IMR-90 (cell line): ENCODE measurements at regions not wholly inside any gene's neighbourhood (a gene's known extent, or its start where the extent isn't known, plus 50 kb on each side); places are given as distances from the start of the nearest gene placed in this dataset.
A peak's percentile ranks its signal among the peaks of the same experiment; 100 is the strongest.

Experiments
- ATAC-seq: fragments of 200-7000 bp; cut with Tn5 transposase; 2 replicates; pipeline ENCODE4 v1.9.1; 2020; ENCODE audit warnings: low read depth, mild to moderate bottlenecking, moderate library complexity
- BruUV-seq: library from RNA; stranded (reverse); fragments of 400-500 nt; replicated peaks from 2 replicates; lab custom pipeline; 2021; lab: Mats Ljungman, UMichigan
- CTCF ChIA-PET: fragments of 300-600 bp; formaldehyde crosslinking; extraction: SDS; loops from one replicate; lab custom pipeline; 2021; ENCODE audit warnings: antibody characterized with exemption; lab: Yijun Ruan, JAX
- POLR2A ChIA-PET: fragments of 300-600 bp; sonication (Branson Sonifier 250); formaldehyde crosslinking; loops from one replicate; lab custom pipeline; 2022; ENCODE audit warnings: antibody characterized with exemption; ENCODE audit not compliant: unreplicated experiment; lab: Charles Lee
- DNase-seq: peaks from one replicate; pipeline ENCODE4 v3.0.0; 2013
- H2AFZ ChIP-seq: replicated peaks from 2 replicates; pipeline ENCODE3; 2013; ENCODE audit warnings: low read length, mild to moderate bottlenecking; ENCODE audit not compliant: poor library complexity
- H2AK5ac ChIP-seq: 2 replicates; pipeline ENCODE4 v1.6.1; 2013; ENCODE audit warnings: low read depth, low read length, inconsistent platforms
- H2AK9ac ChIP-seq: replicated peaks from 2 replicates; pipeline ENCODE3; 2013; ENCODE audit warnings: mild to moderate bottlenecking, low read depth, low read length, moderate library complexity; ENCODE audit not compliant: poor library complexity
- H2BK120ac ChIP-seq: 2 replicates; pipeline ENCODE4 v1.6.1; 2013; ENCODE audit warnings: low read depth, low read length, inconsistent platforms
- H2BK15ac ChIP-seq: 3 replicates; pipeline ENCODE4 v1.6.1; 2013; ENCODE audit warnings: low read depth, low read length, inconsistent platforms
- H2BK20ac ChIP-seq: 2 replicates; pipeline ENCODE4 v1.6.1; 2013; ENCODE audit warnings: low read depth, mild to moderate bottlenecking, inconsistent platforms, low read length, moderate library complexity
- H2BK5ac ChIP-seq: 2 replicates; pipeline ENCODE4 v1.6.1; 2013; ENCODE audit warnings: mild to moderate bottlenecking, low read depth, low read length, inconsistent platforms; ENCODE audit not compliant: poor library complexity, severe bottlenecking
- H3K14ac ChIP-seq: replicated peaks from 2 replicates; pipeline ENCODE4 v1.6.1; 2013; ENCODE audit warnings: low read depth, low read length, inconsistent platforms
- H3K18ac ChIP-seq: 2 replicates; pipeline ENCODE4 v1.6.1; 2013; ENCODE audit warnings: low read depth, low read length, control low read depth
- H3K23ac ChIP-seq: 2 replicates; pipeline ENCODE4 v1.6.1; 2013; ENCODE audit warnings: low read depth, low read length, inconsistent platforms
- H3K27ac ChIP-seq: 2 replicates; pipeline ENCODE4 v1.5.1; 2013; ENCODE audit warnings: mild to moderate bottlenecking, control low read depth, low read length; ENCODE audit not compliant: insufficient read depth
- H3K27me3 ChIP-seq: 2 replicates; pipeline ENCODE4 v1.6.1; 2013; ENCODE audit warnings: low read length; ENCODE audit not compliant: control insufficient read depth, insufficient read depth
- H3K36me3 ChIP-seq: 2 replicates; pipeline ENCODE4 v1.6.1; 2013; ENCODE audit warnings: low read length, mixed read lengths; ENCODE audit not compliant: control insufficient read depth, insufficient read depth
- H3K4ac ChIP-seq: 2 replicates; pipeline ENCODE4 v1.6.1; 2013; ENCODE audit warnings: low read depth, low read length, inconsistent platforms
- H3K4me1 ChIP-seq: 2 replicates; pipeline ENCODE4 v1.6.1; 2013; ENCODE audit warnings: low read length, mixed read lengths; ENCODE audit not compliant: control insufficient read depth, insufficient read depth
- H3K4me2 ChIP-seq: 2 replicates; pipeline ENCODE4 v1.6.1; 2013; ENCODE audit warnings: low read depth, mild to moderate bottlenecking, control low read depth, low read length, moderate library complexity
- H3K4me3 ChIP-seq: 2 replicates; pipeline ENCODE4 v1.5.1; 2013; ENCODE audit warnings: low read depth, mild to moderate bottlenecking, control low read depth, low read length, moderate library complexity; ENCODE audit not compliant: insufficient read depth
- H3K56ac ChIP-seq: 2 replicates; pipeline ENCODE4 v1.6.1; 2013; ENCODE audit warnings: low read length, inconsistent platforms; ENCODE audit not compliant: insufficient read depth; ENCODE audit errors: extremely low read depth
- H3K79me1 ChIP-seq, 2 experiments: 2 replicates each; pipeline ENCODE4 v1.6.1; 2013; ENCODE audit warnings: low read length in 2 of 2, inconsistent platforms in 1 of 2, low read depth in 1 of 2
- H3K9ac ChIP-seq: 2 replicates; pipeline ENCODE4 v1.6.1; 2013; ENCODE audit warnings: low read depth, low read length, control low read depth
- H3K9me1 ChIP-seq: 2 replicates; pipeline ENCODE4 v1.6.1; 2013; ENCODE audit warnings: low read length, inconsistent platforms; ENCODE audit not compliant: insufficient read depth
- H3K9me3 ChIP-seq: 2 replicates; pipeline ENCODE4 v1.6.1; 2013; ENCODE audit warnings: low read length; ENCODE audit not compliant: control insufficient read depth, insufficient read depth
- H4K20me1 ChIP-seq: 2 replicates; pipeline ENCODE4 v1.6.1; 2013; ENCODE audit warnings: low read length, inconsistent platforms; ENCODE audit not compliant: insufficient read depth
- H4K5ac ChIP-seq: 2 replicates; pipeline ENCODE4 v1.6.1; 2013; ENCODE audit warnings: mild to moderate bottlenecking, low read depth, low read length, control low read depth
- H4K8ac ChIP-seq, 2 experiments: 2 replicates each; pipeline ENCODE4 v1.6.1; 2013; ENCODE audit warnings: low read depth in 2 of 2, low read length in 2 of 2, control low read depth in 1 of 2, inconsistent platforms in 1 of 2
- H4K91ac ChIP-seq: 2 replicates; pipeline ENCODE4 v1.6.1; 2013; ENCODE audit warnings: low read depth, low read length, inconsistent platforms; ENCODE audit not compliant: insufficient read depth
- BHLHE40 ChIP-seq: fragments of 150-350 bp; IDR thresholded peaks from 2 replicates; pipeline ENCODE4 v1.6.1; 2016; ENCODE audit warnings: mild to moderate bottlenecking, low read depth, low read length
- CEBPB ChIP-seq: IDR thresholded peaks from 2 replicates; pipeline ENCODE4 v1.6.1; 2012; ENCODE audit warnings: low read depth, low read length, improper control_type of control experiment
- CHD1 ChIP-seq: IDR thresholded peaks from 2 replicates; pipeline ENCODE4 v1.6.1; 2012; ENCODE audit warnings: low read depth, low read length, improper control_type of control experiment
- FOS ChIP-seq: fragments of 150-350 bp; IDR thresholded peaks from 2 replicates; pipeline ENCODE4 v1.6.1; 2016; ENCODE audit warnings: low read depth, low read length
- MAZ ChIP-seq: IDR thresholded peaks from 2 replicates; pipeline ENCODE4 v1.6.1; 2012; ENCODE audit warnings: low read depth, mild to moderate bottlenecking, low read length, improper control_type of control experiment, moderate library complexity, borderline replicate concordance
- NFE2L2 ChIP-seq: fragments of 150-350 bp; IDR thresholded peaks from 2 replicates; pipeline ENCODE4 v1.6.1; 2016; ENCODE audit warnings: low read depth, mild to moderate bottlenecking, low read length
- RAD21 ChIP-seq: IDR thresholded peaks from 2 replicates; pipeline ENCODE4 v1.6.1; 2012; ENCODE audit warnings: low read length, improper control_type of control experiment
- RCOR1 ChIP-seq: IDR thresholded peaks from 2 replicates; pipeline ENCODE4 v1.6.1; 2012; ENCODE audit warnings: mild to moderate bottlenecking, low read length, improper control_type of control experiment; ENCODE audit not compliant: insufficient replicate concordance
- WGBS, 2 experiments: methylation state at CpG; one replicate each; pipeline versions ENCODE4 v1.1.5 to v1.1.7; 2013; ENCODE audit warnings: missing lambda C conversion rate in 2 of 2; ENCODE audit not compliant: insufficient read length in 1 of 2; ENCODE audit errors: extremely low coverage in 2 of 2; 5-methylcytosine and 5-hydroxymethylcytosine counted together
- dilution Hi-C: fragments of 300-500 bp; cut with HindIII; formaldehyde crosslinking; loops from one replicate; pipeline ENCODE4 v1.14.3; 2018; ENCODE audit warnings: low sequenced_read_pairs; ENCODE audit not compliant: unreplicated experiment
- in situ Hi-C: fragments of 300-500 bp; cut with MboI; formaldehyde crosslinking; loops from 3 replicates; pipeline ENCODE4 v1.14.3; 2019; ENCODE audit warnings: low sequenced_read_pairs, inconsistent platforms, mixed read lengths
- intact Hi-C: fragments of 100-400 bp; cut with micrococcal nuclease; formaldehyde crosslinking; loops from 2 replicates; pipeline ENCODE4 v1.10.0; 2022
- TF ChIP-seq, protein P1 (sequence below): fragments of 150-350 bp; IDR thresholded peaks from 2 replicates; pipeline ENCODE4 v1.6.1; 2016; ENCODE audit warnings: low read depth, mild to moderate bottlenecking, low read length, moderate library complexity, borderline replicate concordance
- TF ChIP-seq, protein P2 (sequence below): fragments of 150-350 bp; IDR thresholded peaks from 2 replicates; pipeline ENCODE4 v1.6.1; 2017; ENCODE audit warnings: mild to moderate bottlenecking, antibody characterized with exemption, low read length, low read depth

DNA sequence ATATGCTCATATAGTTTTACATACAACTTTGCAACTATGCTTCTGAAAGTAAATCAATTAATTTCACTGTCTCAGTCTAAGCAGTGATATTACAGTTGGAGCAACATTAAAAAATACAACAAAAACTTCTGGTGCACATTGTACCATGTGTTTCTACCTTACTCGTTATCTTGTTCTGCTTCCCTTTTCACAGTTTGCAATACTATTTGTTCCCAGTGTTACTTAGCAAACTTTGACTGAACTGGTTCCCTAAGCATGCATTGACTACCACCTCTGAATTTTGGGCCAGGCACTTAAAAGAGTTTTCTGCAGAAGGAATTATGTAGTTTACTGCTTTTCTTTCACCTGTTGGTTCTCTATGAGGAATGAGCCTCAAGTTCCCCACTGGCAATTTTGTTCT, 152.7 kb downstream of the SEC61B start:
- Histone ChIP-seq H2BK5ac (no peak overlapping the region), H3K79me1 (no peaks in the 10 kb centered on the region), H3K36me3 (no peaks in the 10 kb centered on the region), H2BK15ac (peak overlapping the region; percentile 41; the same call in 1 of the 3 replicates), H2AK5ac (no peak overlapping the region), H4K5ac (no peak overlapping the region), H3K4me1 (peaks cover 13% of the 10 kb centered on the region), H4K91ac (no peak overlapping the region), H3K14ac (0 out of 2 replicates have a peak overlapping the region, but pooled peaks have one; percentile 10), H3K4me2 (no peak overlapping the region), H2AK9ac (no peak overlapping the region), H3K27me3 (peaks cover 2% of the 10 kb centered on the region), H3K56ac (no peak overlapping the region), H3K27ac (no peak overlapping the region), H3K9ac (no peak overlapping the region), H2AFZ (no peak overlapping the region), H3K18ac (no peak overlapping the region), H3K9me1 (0 out of 2 replicates have a peak, but pooled peaks cover 3% of the 10 kb centered on the region), H3K4me3 (no peak overlapping the region), H4K8ac (no peak overlapping the region), H4K20me1 (no peaks in the 10 kb centered on the region), H3K4ac (no peak overlapping the region), H3K9me3 (no peaks in the 10 kb centered on the region), H2BK20ac (0 out of 2 replicates have a peak overlapping the region, but pooled peaks have one; percentile 16), H2BK120ac (no peak overlapping the region), H3K23ac (no peak overlapping the region)
- BruUV-seq: no TSS peak
- 100% methylated on average over 1 of the region's 1 CpG; no CpG with 5 or more reads in 1 of the 2 experiments for WGBS, 2 experiments
- TF ChIP-seq NFE2L2: no peak
- no peak for TF ChIP-seq RAD21
- TF ChIP-seq, protein P1, sequence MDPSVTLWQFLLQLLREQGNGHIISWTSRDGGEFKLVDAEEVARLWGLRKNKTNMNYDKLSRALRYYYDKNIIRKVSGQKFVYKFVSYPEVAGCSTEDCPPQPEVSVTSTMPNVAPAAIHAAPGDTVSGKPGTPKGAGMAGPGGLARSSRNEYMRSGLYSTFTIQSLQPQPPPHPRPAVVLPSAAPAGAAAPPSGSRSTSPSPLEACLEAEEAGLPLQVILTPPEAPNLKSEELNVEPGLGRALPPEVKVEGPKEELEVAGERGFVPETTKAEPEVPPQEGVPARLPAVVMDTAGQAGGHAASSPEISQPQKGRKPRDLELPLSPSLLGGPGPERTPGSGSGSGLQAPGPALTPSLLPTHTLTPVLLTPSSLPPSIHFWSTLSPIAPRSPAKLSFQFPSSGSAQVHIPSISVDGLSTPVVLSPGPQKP: no peak
- no peak for TF ChIP-seq CHD1
- no peak for TF ChIP-seq BHLHE40
- TF ChIP-seq CEBPB: no peak
- TF ChIP-seq, protein P2, sequence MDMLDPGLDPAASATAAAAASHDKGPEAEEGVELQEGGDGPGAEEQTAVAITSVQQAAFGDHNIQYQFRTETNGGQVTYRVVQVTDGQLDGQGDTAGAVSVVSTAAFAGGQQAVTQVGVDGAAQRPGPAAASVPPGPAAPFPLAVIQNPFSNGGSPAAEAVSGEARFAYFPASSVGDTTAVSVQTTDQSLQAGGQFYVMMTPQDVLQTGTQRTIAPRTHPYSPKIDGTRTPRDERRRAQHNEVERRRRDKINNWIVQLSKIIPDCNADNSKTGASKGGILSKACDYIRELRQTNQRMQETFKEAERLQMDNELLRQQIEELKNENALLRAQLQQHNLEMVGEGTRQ: no peak
- no peak for TF ChIP-seq MAZ
- TF ChIP-seq FOS: no peak
- TF ChIP-seq RCOR1: no peak
- ATAC-seq (no peak), DNase-seq (no peak)
- dilution Hi-C loops: no loop called here
- in situ Hi-C loops: no loop called here
- intact Hi-C loops: no loop called here
- ChIA-PET CTCF (no interaction called here), POLR2A (no interaction called here)
